NB4 (cell line): ENCODE measurements at regions not wholly inside any gene's neighbourhood (a gene's known extent, or its start where the extent isn't known, plus 50 kb on each side); places are given as distances from the start of the nearest gene placed in this dataset.

Experiments used
- DNase-seq: peaks from one replicate; pipeline ENCODE4 v3.0.0; 2010; ENCODE audit warnings: low read depth
- H3K4me3 ChIP-seq: one replicate; pipeline ENCODE4 v1.5.1; 2011; ENCODE audit warnings: mild to moderate bottlenecking, low read depth, low read length, moderate library complexity
- MYC ChIP-seq: IDR thresholded peaks from 2 replicates; pipeline ENCODE4 v1.6.1; 2011; ENCODE audit warnings: low read depth, low read length
- POLR2A ChIP-seq: IDR thresholded peaks from 2 replicates; pipeline ENCODE4 v1.6.1; 2011; ENCODE audit warnings: mild to moderate bottlenecking; ENCODE audit not compliant: insufficient read length; ENCODE audit errors: extremely low read depth
- TF ChIP-seq, protein P1 (sequence below): IDR thresholded peaks from 2 replicates; pipeline ENCODE4 v1.6.1; 2011; ENCODE audit warnings: low read depth, low read length
- TF ChIP-seq, protein P2 (sequence below): IDR thresholded peaks from one replicate; pipeline ENCODE4 v1.5.1; 2012; ENCODE audit warnings: low read depth, low read length

DNA sequence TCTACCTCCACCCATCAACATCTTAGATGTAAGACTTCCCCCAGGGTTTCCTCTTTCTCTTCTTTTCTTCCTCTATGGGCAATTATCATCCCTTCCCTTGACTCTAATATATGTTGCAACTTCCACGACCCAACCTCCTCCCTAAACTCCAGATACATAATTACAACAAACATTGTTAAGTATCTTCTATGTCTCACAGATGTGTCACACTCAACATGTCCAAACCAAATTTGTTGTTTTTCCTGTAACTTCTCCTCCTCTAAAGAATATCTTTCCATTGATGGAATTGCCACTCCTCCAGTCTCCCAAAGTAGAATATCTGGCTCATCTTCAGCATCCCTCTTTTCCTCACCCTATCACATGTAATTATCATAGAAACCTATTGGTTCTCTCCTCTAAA lies 314.2 kb downstream of the RWDD3 start:
- TF ChIP-seq, protein P1, sequence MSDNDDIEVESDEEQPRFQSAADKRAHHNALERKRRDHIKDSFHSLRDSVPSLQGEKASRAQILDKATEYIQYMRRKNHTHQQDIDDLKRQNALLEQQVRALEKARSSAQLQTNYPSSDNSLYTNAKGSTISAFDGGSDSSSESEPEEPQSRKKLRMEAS = no peak
- TF ChIP-seq POLR2A = no peak
- TF ChIP-seq, protein P2, sequence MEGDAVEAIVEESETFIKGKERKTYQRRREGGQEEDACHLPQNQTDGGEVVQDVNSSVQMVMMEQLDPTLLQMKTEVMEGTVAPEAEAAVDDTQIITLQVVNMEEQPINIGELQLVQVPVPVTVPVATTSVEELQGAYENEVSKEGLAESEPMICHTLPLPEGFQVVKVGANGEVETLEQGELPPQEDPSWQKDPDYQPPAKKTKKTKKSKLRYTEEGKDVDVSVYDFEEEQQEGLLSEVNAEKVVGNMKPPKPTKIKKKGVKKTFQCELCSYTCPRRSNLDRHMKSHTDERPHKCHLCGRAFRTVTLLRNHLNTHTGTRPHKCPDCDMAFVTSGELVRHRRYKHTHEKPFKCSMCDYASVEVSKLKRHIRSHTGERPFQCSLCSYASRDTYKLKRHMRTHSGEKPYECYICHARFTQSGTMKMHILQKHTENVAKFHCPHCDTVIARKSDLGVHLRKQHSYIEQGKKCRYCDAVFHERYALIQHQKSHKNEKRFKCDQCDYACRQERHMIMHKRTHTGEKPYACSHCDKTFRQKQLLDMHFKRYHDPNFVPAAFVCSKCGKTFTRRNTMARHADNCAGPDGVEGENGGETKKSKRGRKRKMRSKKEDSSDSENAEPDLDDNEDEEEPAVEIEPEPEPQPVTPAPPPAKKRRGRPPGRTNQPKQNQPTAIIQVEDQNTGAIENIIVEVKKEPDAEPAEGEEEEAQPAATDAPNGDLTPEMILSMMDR = no peak
- no peak for TF ChIP-seq MYC
- no peak overlapping the region for H3K4me3 ChIP-seq
- DNase-seq = no peak

DNA sequence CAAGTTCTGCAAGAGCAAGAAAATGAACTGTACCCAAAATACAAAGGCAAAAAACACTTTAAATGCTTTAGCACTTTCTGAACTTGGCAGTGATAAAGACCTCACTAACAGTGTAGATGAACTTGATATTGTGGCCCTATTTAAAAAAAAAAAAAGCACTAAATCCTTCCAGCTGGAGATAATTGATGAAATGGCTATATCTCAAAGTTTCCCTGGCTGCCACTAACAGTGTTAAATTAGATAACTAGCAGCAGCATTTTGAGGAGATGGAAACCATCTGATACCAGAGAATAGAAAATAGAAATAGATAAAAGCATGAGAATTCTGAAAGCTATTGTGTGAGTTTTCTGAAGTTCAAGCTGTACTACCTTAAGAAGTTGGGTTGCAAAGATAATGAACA lies 317.2 kb downstream of the RWDD3 start:
- no peak for DNase-seq
- TF ChIP-seq POLR2A = no peak
- TF ChIP-seq, protein P1 = no peak
- H3K4me3 ChIP-seq = no peak overlapping the region

DNA sequence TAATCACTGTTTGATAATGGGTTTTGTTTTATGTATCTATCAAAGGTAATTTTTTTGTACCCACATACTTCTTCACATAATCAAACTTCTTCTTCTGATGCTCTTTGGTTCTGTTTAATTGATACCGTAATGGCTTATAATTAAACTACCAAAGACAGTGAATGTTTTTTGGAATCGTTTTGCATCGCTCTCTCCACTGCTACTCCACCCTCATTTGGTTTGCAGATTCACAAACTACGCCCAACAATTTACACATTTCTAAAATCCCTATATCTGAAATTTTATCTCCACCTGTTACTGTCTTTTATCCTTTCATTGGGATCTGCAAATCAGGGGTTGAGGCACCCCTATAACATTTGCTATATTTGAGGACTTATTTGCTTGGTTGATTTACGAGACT lies 319.6 kb downstream of the RWDD3 start:
- TF ChIP-seq, protein P1 = no peak
- TF ChIP-seq POLR2A (no peak), MYC (no peak)
- TF ChIP-seq, protein P2 = no peak
- DNase-seq = no peak
- no peak overlapping the region for H3K4me3 ChIP-seq

DNA sequence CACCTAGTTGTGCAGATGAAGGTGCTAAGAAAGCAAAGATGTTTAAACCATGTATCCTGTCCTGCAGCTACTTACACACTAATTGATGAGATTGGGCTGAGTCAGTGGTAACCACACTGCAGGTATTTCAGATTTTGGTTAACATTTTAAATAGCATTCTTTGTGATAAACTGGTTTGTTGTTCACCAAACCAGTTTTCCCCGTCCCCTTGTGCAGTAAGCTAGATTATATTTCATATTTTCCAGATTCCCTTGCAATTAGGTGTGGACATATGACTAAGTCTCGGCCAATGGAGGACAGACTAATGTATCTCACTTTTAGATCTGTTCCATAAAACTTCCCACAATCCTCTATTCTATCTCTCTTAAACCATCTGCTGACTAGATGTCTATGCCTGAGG lies 320.4 kb downstream of the RWDD3 start:
- H3K4me3 ChIP-seq = no peak overlapping the region
- DNase-seq = no peak
- no peak for TF ChIP-seq POLR2A
- TF ChIP-seq MYC = no peak
- TF ChIP-seq, protein P1 = no peak
- TF ChIP-seq, protein P2 = no peak

DNA sequence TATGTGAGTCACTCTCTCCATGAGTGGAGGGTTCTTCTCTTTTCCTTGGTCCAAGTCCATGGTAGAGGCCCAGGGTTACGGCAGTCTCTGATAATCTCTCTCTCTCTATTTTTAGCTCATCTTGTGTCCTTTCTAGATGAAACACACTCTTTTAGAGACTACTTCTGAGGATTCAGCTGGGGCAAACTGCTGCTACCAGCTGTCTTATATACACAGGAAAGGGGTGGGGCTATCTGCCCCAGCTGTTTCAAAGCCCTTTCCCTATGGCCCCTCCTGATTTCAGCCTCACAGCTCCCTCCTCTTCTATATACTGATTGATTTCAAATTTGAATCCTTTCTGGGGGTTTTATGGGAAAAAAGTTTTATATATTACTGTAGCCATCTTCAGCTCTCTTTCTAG lies 324.8 kb downstream of the RWDD3 start:
- H3K4me3 ChIP-seq = no peak overlapping the region
- TF ChIP-seq, protein P2 = no peak
- TF ChIP-seq POLR2A = no peak
- no peak for TF ChIP-seq MYC
- TF ChIP-seq, protein P1 = no peak
- no peak for DNase-seq

DNA sequence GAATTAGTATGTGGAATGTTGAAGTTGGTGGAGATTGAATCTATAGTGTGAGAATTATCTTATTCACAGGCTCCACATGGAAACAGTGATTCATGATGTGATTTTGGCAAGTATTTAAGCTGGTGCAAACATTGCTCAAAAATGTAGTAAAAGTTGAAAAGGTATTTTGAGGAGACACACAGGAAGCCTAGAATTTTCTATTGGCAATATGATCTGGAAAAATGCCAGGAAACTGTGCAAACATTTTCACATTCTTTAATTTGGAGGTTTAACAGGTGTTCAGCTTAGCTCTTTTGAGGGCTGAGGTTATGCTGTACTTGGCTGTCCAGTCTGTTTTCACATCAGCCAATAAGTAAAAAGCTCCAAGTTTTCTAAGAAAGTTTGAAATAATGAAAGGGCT lies 327.3 kb downstream of the RWDD3 start:
- DNase-seq = no peak
- TF ChIP-seq POLR2A (no peak), MYC (no peak)
- TF ChIP-seq, protein P2 = no peak
- TF ChIP-seq, protein P1 = no peak

More for the DNA sequence above, 327.3 kb downstream of the RWDD3 start:
- no peak overlapping the region for H3K4me3 ChIP-seq
